PC-3 (cell line): ENCODE measurements at regions not wholly inside any gene's neighbourhood (a gene's known extent, or its start where the extent isn't known, plus 50 kb on each side); places are given as distances from the start of the nearest gene placed in this dataset.

Source experiments
- ATAC-seq: fragments of 200-7000 bp; cut with Tn5 transposase; 2 replicates; pipeline ENCODE4 v1.9.1; 2020; ENCODE audit warnings: mild to moderate bottlenecking, moderate library complexity
- BruUV-seq: library from RNA; stranded (reverse); fragments of 400-500 nt; replicated peaks from 2 replicates; lab custom pipeline; 2021; lab: Mats Ljungman, UMichigan
- CTCF ChIA-PET: fragments of 300-600 bp; sonication (Branson Sonifier 250); formaldehyde crosslinking; loops from one replicate; lab custom pipeline; 2022; ENCODE audit warnings: antibody characterized with exemption; lab: Charles Lee
- POLR2A ChIA-PET: fragments of 300-600 bp; sonication (Branson Sonifier 250); formaldehyde crosslinking; loops from one replicate; lab custom pipeline; 2022; ENCODE audit warnings: antibody characterized with exemption; ENCODE audit not compliant: unreplicated experiment; lab: Charles Lee
- DNase-seq: peaks from one replicate; pipeline ENCODE4 v3.0.0-alpha.2; 2015
- H2AFZ ChIP-seq: fragments of 300-600 bp; sonication (generic); 2 replicates; pipeline ENCODE4 v1.6.0; 2016; ENCODE audit warnings: antibody characterized with exemption, low read length
- H3F3A ChIP-seq: fragments of 300-600 bp; sonication (generic); one replicate; pipeline ENCODE4 v1.6.0; 2017; ENCODE audit warnings: antibody characterized with exemption, low read length, control low read depth, mild to moderate bottlenecking; ENCODE audit not compliant: unreplicated experiment
- H3K27ac ChIP-seq: fragments of 300-600 bp; sonication (generic); 2 replicates; pipeline ENCODE4 v1.5.1; 2016; ENCODE audit warnings: mild to moderate bottlenecking, low read length
- H3K27me3 ChIP-seq: fragments of 300-600 bp; sonication (generic); 2 replicates; pipeline ENCODE4 v1.6.1; 2016; ENCODE audit warnings: low read length, mixed read lengths
- H3K36me3 ChIP-seq: fragments of 300-600 bp; sonication (generic); 2 replicates; pipeline ENCODE4 v1.6.1; 2016; ENCODE audit warnings: low read depth, mixed run types, low read length, mixed read lengths
- H3K4me1 ChIP-seq: fragments of 300-600 bp; sonication (generic); 2 replicates; pipeline ENCODE4 v1.5.1; 2016; ENCODE audit warnings: low read length; ENCODE audit not compliant: insufficient read depth
- H3K4me2 ChIP-seq: fragments of 300-600 bp; sonication (generic); 2 replicates; pipeline ENCODE4 v1.6.0; 2016; ENCODE audit warnings: low read length
- H3K4me3 ChIP-seq: fragments of 300-600 bp; sonication (generic); 2 replicates; pipeline ENCODE4 v1.5.1; 2016; ENCODE audit warnings: mild to moderate bottlenecking, low read length, mixed read lengths
- H3K79me2 ChIP-seq: fragments of 300-600 bp; sonication (generic); 2 replicates; pipeline ENCODE4 v1.6.1; 2017; ENCODE audit warnings: low read length, mixed read lengths
- H3K9ac ChIP-seq: fragments of 300-600 bp; sonication (generic); 2 replicates; pipeline ENCODE4 v1.6.0; 2016; ENCODE audit warnings: mild to moderate bottlenecking, low read length
- H3K9me2 ChIP-seq: fragments of 300-600 bp; sonication (generic); replicated peaks from 2 replicates; pipeline ENCODE4 v1.6.1; 2016; ENCODE audit warnings: mixed run types, low read length, mixed read lengths
- H3K9me3 ChIP-seq: fragments of 300-600 bp; sonication (generic); 2 replicates; pipeline ENCODE4 v1.6.1; 2016; ENCODE audit warnings: low read length, mixed read lengths
- H4K20me1 ChIP-seq: fragments of 300-600 bp; sonication (generic); 2 replicates; pipeline ENCODE4 v1.6.1; 2016; ENCODE audit warnings: low read length, mixed read lengths
- EZH2 ChIP-seq: fragments of 300-600 bp; sonication (generic); IDR thresholded peaks from one replicate; pipeline ENCODE4 v1.6.1; 2017; ENCODE audit warnings: antibody characterized with exemption, mild to moderate bottlenecking, low read length; ENCODE audit not compliant: unreplicated experiment
- EZH2phosphoT487 ChIP-seq: fragments of 300-600 bp; sonication (generic); IDR thresholded peaks from 2 replicates; pipeline ENCODE4 v1.6.1; 2018; ENCODE audit warnings: mild to moderate bottlenecking, antibody characterized with exemption, low read length, borderline replicate concordance
- intact Hi-C: fragments of 100-400 bp; cut with micrococcal nuclease; formaldehyde crosslinking; loops from 2 replicates; pipeline ENCODE4 v1.9.0; 2023
- TF ChIP-seq, protein P1 (sequence below): fragments of 300-600 bp; sonication (generic); conservative IDR thresholded peaks from 2 replicates; pipeline ENCODE4 v1.5.1; 2017; ENCODE audit warnings: antibody characterized with exemption, low read depth, mild to moderate bottlenecking, low read length

DNA sequence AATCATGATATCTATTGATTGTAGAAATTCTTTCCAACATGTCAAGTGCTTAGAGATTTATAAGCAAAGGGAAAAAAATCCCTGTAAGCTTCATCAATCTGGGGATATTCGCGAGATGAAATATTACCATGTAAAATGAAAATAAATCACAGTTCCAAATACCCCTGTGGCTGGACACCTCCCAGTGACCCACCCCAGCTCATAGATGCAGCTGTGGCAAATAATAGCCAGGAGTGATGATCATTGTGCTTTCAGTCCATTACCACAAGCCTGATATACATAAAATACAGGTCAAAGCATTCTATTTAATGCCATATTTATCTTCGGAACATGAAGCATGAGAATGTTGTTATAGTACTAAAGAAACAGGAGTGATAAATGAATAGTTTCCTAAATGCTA lies 274.9 kb upstream of the LRRC7 start:
- Histone ChIP-seq H4K20me1 (no peaks in the 10 kb centered on the region), H3K27ac (no peak overlapping the region), H3K79me2 (no peaks in the 10 kb centered on the region), H3K4me3 (no peak overlapping the region), H3K9me2 (no peaks in the 10 kb centered on the region), H3K27me3 (no peaks in the 10 kb centered on the region), H3K36me3 (no peaks in the 10 kb centered on the region), H3F3A (no peaks in the 10 kb centered on the region), H3K9me3 (no peaks in the 10 kb centered on the region), H3K4me2 (no peak overlapping the region), H3K9ac (no peak overlapping the region), H2AFZ (no peak overlapping the region), H3K4me1 (no peaks in the 10 kb centered on the region)
- intact Hi-C loops, result no loop called here
- TF ChIP-seq, protein P1, sequence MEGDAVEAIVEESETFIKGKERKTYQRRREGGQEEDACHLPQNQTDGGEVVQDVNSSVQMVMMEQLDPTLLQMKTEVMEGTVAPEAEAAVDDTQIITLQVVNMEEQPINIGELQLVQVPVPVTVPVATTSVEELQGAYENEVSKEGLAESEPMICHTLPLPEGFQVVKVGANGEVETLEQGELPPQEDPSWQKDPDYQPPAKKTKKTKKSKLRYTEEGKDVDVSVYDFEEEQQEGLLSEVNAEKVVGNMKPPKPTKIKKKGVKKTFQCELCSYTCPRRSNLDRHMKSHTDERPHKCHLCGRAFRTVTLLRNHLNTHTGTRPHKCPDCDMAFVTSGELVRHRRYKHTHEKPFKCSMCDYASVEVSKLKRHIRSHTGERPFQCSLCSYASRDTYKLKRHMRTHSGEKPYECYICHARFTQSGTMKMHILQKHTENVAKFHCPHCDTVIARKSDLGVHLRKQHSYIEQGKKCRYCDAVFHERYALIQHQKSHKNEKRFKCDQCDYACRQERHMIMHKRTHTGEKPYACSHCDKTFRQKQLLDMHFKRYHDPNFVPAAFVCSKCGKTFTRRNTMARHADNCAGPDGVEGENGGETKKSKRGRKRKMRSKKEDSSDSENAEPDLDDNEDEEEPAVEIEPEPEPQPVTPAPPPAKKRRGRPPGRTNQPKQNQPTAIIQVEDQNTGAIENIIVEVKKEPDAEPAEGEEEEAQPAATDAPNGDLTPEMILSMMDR, result no peak
- TF ChIP-seq EZH2 (no peak), EZH2phosphoT487 (no peak)
- ATAC-seq, result no peak
- ChIA-PET POLR2A (no interaction called here), CTCF (no interaction called here)
- BruUV-seq, result no TSS peak
- DNase-seq, result no peak

DNA sequence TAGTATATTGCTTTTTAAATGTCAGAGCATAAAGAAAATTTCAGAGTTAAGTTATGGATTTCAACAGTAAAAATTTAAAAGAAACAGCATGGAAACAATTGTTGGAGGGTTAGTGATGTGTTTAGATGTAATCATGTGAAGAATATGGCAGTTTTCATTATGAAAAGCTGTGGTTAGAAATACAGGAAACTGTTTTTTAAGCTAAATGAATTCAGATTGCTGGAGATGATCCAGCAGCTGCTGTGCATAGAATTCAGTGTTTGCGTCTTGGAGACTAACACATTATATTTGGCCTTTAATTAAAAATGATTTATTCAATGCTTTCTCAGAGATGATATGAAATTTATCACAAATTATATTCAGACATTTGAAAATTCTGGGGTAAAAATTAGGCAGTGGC lies 273.6 kb upstream of the LRRC7 start:
- H3K9me3 ChIP-seq, result no peaks in the 10 kb centered on the region
- no peaks in the 10 kb centered on the region for H3K9me2 ChIP-seq
- H2AFZ ChIP-seq, result no peak overlapping the region
- no peak overlapping the region for H3K27ac ChIP-seq
- intact Hi-C loops, result no loop called here
- H3K4me1 ChIP-seq, result no peaks in the 10 kb centered on the region
- H3K36me3 ChIP-seq, result no peaks in the 10 kb centered on the region
- H3K4me3 ChIP-seq, result no peak overlapping the region
- no peaks in the 10 kb centered on the region for H3K79me2 ChIP-seq
- H3K4me2 ChIP-seq, result no peak overlapping the region
- H3K9ac ChIP-seq, result no peak overlapping the region
- TF ChIP-seq EZH2phosphoT487 (no peak), EZH2 (no peak)
- TF ChIP-seq, protein P1, result no peak
- DNase-seq (no peak), ATAC-seq (no peak)
- no peaks in the 10 kb centered on the region for H3F3A ChIP-seq
- ChIA-PET CTCF (no interaction called here), POLR2A (no interaction called here)
- no peaks in the 10 kb centered on the region for H4K20me1 ChIP-seq
- no peaks in the 10 kb centered on the region for H3K27me3 ChIP-seq
- BruUV-seq, result no TSS peak

DNA sequence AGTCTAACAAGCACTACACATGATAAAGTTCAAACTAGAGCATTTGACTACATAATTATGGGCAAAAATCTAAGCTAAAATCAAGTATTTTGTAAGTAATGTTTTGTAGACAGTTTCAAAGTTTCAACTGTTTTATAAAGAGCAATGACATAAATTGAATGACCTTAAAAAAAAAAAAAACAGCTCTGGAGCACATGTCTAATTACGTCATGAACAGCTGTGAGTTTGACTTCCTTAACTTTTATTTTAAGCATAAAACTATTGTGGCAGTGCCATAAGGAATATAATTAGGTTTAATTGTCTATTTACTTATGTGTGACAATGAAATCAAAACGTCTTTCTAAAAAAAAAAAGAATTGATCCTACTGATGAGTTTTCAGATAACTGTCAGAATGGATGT lies 272.5 kb upstream of the LRRC7 start:
- POLR2A ChIA-PET, result no interaction called here
- TF ChIP-seq EZH2, result no peak
- TF ChIP-seq, protein P1, result no peak
- no peak for DNase-seq

More for the DNA sequence above, 272.5 kb upstream of the LRRC7 start:
- Histone ChIP-seq H4K20me1 (no peaks in the 10 kb centered on the region), H3K4me3 (no peak overlapping the region), H3F3A (no peaks in the 10 kb centered on the region), H3K9me3 (no peaks in the 10 kb centered on the region), H3K36me3 (no peaks in the 10 kb centered on the region), H3K27me3 (no peaks in the 10 kb centered on the region), H3K9me2 (no peaks in the 10 kb centered on the region), H2AFZ (no peak overlapping the region), H3K79me2 (no peaks in the 10 kb centered on the region), H3K9ac (no peak overlapping the region), H3K27ac (no peak overlapping the region), H3K4me1 (no peaks in the 10 kb centered on the region), H3K4me2 (no peak overlapping the region)
- CTCF ChIA-PET, result no interaction called here
- ATAC-seq, result no peak
- no TSS peak for BruUV-seq
- intact Hi-C loops, result no loop called here
